ENCODE measurements at regions not wholly inside any gene's neighbourhood (a gene's known extent, or its start where the extent isn't known, plus 50 kb on each side); places are given as distances from the start of the nearest gene placed in this dataset.
"Not testable (repeated sequence)": the region's sequence is repeated elsewhere in the genome, so short reads cannot be mapped to it uniquely, and the experiment has no call there.

DNA sequence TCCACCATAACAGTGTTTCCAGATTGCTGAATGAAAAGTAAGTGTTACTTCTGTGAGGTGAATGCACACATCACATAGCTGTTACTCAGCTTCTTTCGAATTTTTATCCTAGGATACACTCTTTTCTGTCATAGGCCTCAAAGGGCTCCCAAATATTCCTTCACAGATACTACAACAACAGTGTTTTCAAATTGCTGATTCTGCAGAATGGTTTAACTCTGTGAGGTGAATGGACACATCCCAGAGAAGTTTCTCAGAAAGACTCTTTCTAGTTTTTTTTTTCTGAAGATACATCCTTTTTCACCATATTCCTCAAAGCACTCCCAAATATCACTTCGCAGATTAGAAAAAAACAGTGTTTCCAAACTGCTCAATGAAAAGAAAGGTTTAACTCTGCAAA is 221.1 kb downstream of the OR4A5 start:
- Histone ChIP-seq H3K27ac (no peak overlapping the region), H3K4me1 (no peaks in the 10 kb centered on the region), H3K4me3 (no peak overlapping the region), H3K27me3 (no peaks in the 10 kb centered on the region), H3K9me3 (peaks cover 0 to 63% (median 0%) of the 10 kb centered on the region in 3 donors), H3K36me3 (replicated peaks in 1 of 2; ENCODE audit: insufficient read depth in 1 of 2, low read depth in 2 of 2) (no peaks in the 10 kb centered on the region)
- no peak for ATAC-seq
- WGBS, 2 donors = 45 to 50% methylated on average over 2 of the region's 2 CpGs
- DNase-seq = no peak
- no peak for TF ChIP-seq POLR2A (IDR thresholded peaks at IDR 0.05)
- TF ChIP-seq, protein P1, sequence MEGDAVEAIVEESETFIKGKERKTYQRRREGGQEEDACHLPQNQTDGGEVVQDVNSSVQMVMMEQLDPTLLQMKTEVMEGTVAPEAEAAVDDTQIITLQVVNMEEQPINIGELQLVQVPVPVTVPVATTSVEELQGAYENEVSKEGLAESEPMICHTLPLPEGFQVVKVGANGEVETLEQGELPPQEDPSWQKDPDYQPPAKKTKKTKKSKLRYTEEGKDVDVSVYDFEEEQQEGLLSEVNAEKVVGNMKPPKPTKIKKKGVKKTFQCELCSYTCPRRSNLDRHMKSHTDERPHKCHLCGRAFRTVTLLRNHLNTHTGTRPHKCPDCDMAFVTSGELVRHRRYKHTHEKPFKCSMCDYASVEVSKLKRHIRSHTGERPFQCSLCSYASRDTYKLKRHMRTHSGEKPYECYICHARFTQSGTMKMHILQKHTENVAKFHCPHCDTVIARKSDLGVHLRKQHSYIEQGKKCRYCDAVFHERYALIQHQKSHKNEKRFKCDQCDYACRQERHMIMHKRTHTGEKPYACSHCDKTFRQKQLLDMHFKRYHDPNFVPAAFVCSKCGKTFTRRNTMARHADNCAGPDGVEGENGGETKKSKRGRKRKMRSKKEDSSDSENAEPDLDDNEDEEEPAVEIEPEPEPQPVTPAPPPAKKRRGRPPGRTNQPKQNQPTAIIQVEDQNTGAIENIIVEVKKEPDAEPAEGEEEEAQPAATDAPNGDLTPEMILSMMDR (IDR thresholded peaks at IDR 0.05) = no peak
- intact Hi-C loops (cut with DNase I) = no loop called here

DNA sequence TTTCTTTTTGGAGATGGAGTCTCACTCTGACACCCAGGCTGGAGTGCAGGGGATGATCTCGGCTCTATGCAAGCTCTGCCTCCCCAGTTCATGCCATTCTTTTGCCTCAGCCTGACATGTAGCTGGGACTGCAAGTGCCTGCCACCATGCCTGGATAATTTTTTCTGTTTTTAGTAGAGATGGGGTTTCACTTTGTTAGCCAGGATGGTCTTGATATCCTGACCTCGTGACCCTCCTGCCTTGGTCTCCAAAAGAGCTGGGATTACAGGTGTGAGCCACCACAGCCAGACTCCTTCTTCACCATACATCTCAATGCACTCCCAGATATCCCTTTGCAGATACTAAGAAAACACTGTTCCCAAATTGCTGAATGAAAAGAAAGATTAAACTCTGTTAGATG is 224.3 kb downstream of the OR4A5 start:
- intact Hi-C loops (cut with DNase I) = no loop called here
- ATAC-seq = no peak
- Histone ChIP-seq H3K27me3 (no peaks in the 10 kb centered on the region), H3K4me3 (no peak overlapping the region), H3K4me1 (no peaks in the 10 kb centered on the region), H3K36me3 (replicated peaks in 1 of 2; ENCODE audit: insufficient read depth in 1 of 2, low read depth in 2 of 2) (no peaks in the 10 kb centered on the region), H3K9me3 (peaks cover 0 to 71% (median 0%) of the 10 kb centered on the region in 3 donors), H3K27ac (no peak overlapping the region)
- DNase-seq = peak in 1 of 4 donors; percentile 3
- TF ChIP-seq POLR2A (IDR thresholded peaks at IDR 0.05) = no peak
- TF ChIP-seq, protein P1 (IDR thresholded peaks at IDR 0.05) = no peak
- 16 to 27% methylated on average over 2 of the region's 2 CpGs for WGBS, 2 donors

DNA sequence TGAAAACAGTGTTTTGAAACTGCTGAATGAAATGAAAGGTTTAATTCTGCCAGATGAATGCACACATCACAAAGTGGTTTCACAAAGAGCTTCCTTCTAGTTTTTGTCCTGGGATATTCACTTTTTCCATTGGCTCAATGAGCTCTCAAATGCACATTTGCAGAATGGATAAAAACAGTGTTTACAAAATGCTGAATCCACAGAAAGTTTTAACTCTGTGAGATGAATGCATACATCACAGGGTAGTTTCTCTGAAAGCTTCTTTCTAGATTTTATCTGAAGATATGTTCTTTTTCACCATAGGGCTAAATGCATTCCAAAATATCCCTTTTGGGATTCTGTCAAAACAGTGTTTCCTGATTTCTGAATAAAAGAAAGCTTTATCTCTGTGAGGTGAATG is 237.6 kb downstream of the OR4A5 start:
- no peak for ATAC-seq
- H3K27me3 ChIP-seq = no peaks in the 10 kb centered on the region
- intact Hi-C loops (cut with DNase I) = no loop called here
- H3K27ac ChIP-seq = no peak overlapping the region
- peaks cover 0 to 26% (median 0%) of the 10 kb centered on the region in 3 donors for H3K9me3 ChIP-seq
- DNase-seq = no peak
- H3K36me3 ChIP-seq (replicated peaks in 1 of 2; ENCODE audit: insufficient read depth in 1 of 2, low read depth in 2 of 2) = no peaks in the 10 kb centered on the region
- TF ChIP-seq, protein P1 (IDR thresholded peaks at IDR 0.05) = no peak
- TF ChIP-seq POLR2A (IDR thresholded peaks at IDR 0.05) = no peak
- H3K4me1 ChIP-seq = no peaks in the 10 kb centered on the region
- no peak overlapping the region for H3K4me3 ChIP-seq

DNA sequence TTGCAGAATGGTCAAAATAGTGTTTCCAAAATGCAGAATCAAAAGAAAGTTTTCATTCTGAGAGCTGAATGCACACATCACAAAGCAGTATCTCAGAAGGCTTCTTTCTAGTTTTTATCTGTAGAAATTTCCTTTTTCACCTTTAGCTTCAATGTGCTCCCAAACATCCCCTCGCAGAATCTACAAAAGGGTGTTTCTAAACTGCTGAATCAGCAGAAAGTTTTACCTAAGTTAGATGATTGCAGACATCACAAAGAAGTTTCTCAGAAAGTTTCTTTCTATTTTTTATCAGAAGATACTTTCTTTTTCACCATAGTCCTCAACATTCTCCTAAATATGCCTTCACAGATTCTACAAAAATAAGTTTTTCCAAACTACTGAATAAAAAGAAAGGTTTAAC is 239.8 kb downstream of the OR4A5 start:
- ATAC-seq = no peak
- H3K4me3 ChIP-seq = no peak overlapping the region
- TF ChIP-seq, protein P1 (IDR thresholded peaks at IDR 0.05) = no peak
- no peak for TF ChIP-seq POLR2A (IDR thresholded peaks at IDR 0.05)
- WGBS, 2 donors = 60 to 72% methylated on average over 1 of the region's 1 CpG
- H3K27ac ChIP-seq = no peak overlapping the region
- DNase-seq = no peak
- no peaks in the 10 kb centered on the region for H3K27me3 ChIP-seq
- no peaks in the 10 kb centered on the region for H3K4me1 ChIP-seq
- intact Hi-C loops (cut with DNase I) = no loop called here
- H3K9me3 ChIP-seq = peaks cover 0 to 13% (median 0%) of the 10 kb centered on the region in 3 donors
- H3K36me3 ChIP-seq (replicated peaks in 1 of 2; ENCODE audit: insufficient read depth in 1 of 2, low read depth in 2 of 2) = no peaks in the 10 kb centered on the region

DNA sequence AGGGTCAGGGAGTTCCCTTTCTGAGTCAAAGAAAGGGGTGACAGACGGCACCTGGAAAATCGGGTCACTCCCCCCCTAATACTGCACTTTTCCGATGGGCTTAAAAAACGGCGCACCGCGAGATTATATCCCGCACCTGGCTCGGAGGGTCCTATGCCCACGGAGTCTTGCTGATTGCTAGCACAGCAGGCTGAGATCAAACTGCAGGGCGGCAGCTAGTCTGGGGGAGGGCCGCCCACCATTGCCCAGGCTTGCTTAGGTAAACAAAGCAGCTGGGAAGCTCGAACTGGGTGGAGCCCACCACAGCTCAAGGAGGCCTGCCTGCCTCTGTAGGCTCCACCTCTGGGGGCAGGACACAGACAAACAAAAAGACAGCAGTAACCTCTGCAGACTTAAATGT is 240.5 kb downstream of the OR4A5 start:
- DNase-seq; H3K36me3 ChIP-seq (replicated peaks in 1 of 2; ENCODE audit: insufficient read depth in 1 of 2, low read depth in 2 of 2); H3K9me3 ChIP-seq; H3K4me1 ChIP-seq; intact Hi-C loops (cut with DNase I); H3K4me3 ChIP-seq; ATAC-seq; H3K27me3 ChIP-seq; H3K27ac ChIP-seq: not testable (repeated sequence)
- WGBS, 2 donors = 72 to 84% methylated on average over 10 to 12 of the region's 13 CpGs
